ENCODE measurements at regions not wholly inside any gene's neighbourhood (a gene's known extent, or its start where the extent isn't known, plus 50 kb on each side); places are given as distances from the start of the nearest gene placed in this dataset.

DNA sequence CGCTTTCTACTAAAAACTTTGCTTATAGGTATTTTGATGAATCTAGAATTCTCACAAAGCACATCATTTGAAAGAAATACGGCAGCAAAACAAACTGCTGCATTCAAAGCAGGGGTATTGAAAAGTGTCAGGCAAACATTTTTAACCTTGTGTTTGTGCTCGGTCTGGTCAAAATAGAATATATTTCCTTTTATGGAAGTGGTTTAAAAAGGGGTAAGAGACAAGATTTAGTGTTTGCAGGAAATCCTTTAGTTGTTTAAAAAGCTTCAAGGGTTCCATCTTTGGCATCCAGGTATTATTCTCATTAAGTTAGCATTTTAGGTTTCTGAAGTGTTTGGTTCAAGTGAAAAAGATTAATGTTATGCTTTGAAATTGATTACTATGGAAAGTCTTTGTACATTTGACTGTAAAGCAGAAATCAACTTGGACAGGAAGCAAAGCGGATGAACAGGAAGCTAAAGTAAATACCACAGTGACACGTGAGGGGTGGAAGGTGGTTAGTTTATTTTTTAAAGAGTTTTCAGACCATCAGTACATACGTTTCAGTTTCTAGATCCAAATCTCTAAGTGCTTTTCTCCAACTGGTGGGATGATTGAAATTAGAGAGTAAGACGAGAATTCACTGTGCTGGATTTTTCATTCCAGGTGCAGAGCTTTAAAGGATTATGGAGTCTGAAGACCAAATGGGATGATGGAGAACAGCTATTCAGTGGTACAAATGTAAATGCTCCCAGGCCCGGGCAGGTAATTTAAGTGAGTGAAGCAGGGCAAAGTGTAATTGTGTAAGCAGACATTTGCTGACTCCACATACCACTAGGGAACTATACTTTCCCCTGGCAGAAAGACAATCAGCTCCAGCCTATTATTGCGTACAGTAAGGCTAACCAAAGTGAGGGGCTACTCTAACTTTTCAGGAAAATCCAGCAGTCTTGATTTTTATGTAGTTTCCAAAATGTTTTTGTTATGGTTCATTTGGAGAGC lies 341.8 kb upstream of the TBL1XR1 start:
- Histone ChIP-seq H3K9me3 (no peaks in the 10 kb centered on the region), H3K36me3 (ENCODE audit: low read depth, missing control alignments) (no peaks in the 10 kb centered on the region), H3K4me3 (no peak overlapping the region), H3K27me3 (no peaks in the 10 kb centered on the region), H3K4me1 (peaks cover 12% of the 10 kb centered on the region), H3K27ac (no peak overlapping the region)
- 66 to 76% methylated on average over 9 of the region's 9 CpGs for WGBS, 2 donors
- intact Hi-C loops (cut with DNase I; ENCODE audit: low total_unique reads): no loop called here
- DNase-seq: no peak
- TF ChIP-seq POLR2A (IDR thresholded peaks at IDR 0.05): no peak
- TF ChIP-seq, protein P1, sequence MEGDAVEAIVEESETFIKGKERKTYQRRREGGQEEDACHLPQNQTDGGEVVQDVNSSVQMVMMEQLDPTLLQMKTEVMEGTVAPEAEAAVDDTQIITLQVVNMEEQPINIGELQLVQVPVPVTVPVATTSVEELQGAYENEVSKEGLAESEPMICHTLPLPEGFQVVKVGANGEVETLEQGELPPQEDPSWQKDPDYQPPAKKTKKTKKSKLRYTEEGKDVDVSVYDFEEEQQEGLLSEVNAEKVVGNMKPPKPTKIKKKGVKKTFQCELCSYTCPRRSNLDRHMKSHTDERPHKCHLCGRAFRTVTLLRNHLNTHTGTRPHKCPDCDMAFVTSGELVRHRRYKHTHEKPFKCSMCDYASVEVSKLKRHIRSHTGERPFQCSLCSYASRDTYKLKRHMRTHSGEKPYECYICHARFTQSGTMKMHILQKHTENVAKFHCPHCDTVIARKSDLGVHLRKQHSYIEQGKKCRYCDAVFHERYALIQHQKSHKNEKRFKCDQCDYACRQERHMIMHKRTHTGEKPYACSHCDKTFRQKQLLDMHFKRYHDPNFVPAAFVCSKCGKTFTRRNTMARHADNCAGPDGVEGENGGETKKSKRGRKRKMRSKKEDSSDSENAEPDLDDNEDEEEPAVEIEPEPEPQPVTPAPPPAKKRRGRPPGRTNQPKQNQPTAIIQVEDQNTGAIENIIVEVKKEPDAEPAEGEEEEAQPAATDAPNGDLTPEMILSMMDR (IDR thresholded peaks at IDR 0.05): no peak

DNA sequence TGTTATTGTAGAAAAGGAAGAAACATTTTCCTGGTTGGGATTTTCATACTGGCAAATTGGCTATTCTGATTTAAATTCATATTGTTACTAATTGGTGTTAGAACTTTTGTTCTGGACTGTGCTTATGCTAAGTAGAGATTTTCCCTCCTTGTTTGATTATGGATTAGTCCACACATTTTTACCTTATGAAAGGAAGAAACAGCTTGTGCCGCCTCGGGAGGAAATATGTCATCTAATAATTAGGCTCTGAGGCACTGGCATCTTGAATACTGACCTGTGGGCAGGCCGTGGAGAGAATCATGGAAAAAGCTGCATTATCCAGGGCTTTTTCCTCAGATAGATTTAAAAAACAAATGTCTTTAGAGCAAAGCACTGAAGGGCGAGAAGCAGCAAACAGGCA lies 344.3 kb upstream of the TBL1XR1 start:
- TF ChIP-seq, protein P1 (IDR thresholded peaks at IDR 0.05): no peak
- TF ChIP-seq POLR2A (IDR thresholded peaks at IDR 0.05): no peak
- intact Hi-C loops (cut with DNase I; ENCODE audit: low total_unique reads): no loop called here
- Histone ChIP-seq H3K4me3 (no peak overlapping the region), H3K27ac (no peak overlapping the region), H3K36me3 (ENCODE audit: low read depth, missing control alignments) (no peaks in the 10 kb centered on the region), H3K9me3 (no peaks in the 10 kb centered on the region), H3K4me1 (peaks cover 12% of the 10 kb centered on the region), H3K27me3 (no peaks in the 10 kb centered on the region)
- WGBS, 2 donors: 85 to 91% methylated on average over 4 of the region's 4 CpGs
- no peak for DNase-seq

DNA sequence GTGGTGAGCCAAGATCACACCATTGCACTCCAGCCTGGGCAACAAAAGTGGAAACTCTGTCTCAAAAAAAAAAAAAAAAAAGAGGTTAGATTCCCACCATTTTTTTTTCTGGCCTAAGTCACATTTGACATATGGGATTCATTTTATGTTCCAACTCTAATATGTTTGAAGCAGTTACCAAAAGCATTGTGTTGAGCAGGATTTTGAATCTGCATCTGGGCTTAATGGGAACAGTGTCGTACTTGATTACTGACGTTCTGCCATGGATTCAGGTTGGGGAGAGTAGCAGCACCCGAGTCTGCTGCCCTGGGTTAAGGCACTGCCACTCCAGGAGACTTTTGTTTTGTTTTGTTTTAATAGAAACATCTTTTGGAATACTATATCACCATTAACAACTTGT lies 348.7 kb upstream of the TBL1XR1 start:
- no peak overlapping the region for H3K27ac ChIP-seq
- H3K27me3 ChIP-seq: no peaks in the 10 kb centered on the region
- DNase-seq: no peak
- H3K4me3 ChIP-seq: no peak overlapping the region
- TF ChIP-seq, protein P1 (IDR thresholded peaks at IDR 0.05): no peak
- TF ChIP-seq POLR2A (IDR thresholded peaks at IDR 0.05): no peak
- H3K9me3 ChIP-seq: no peaks in the 10 kb centered on the region
- intact Hi-C loops (cut with DNase I; ENCODE audit: low total_unique reads): no loop called here
- H3K36me3 ChIP-seq (ENCODE audit: low read depth, missing control alignments): no peaks in the 10 kb centered on the region
- WGBS, 2 donors: 83 to 93% methylated on average over 3 of the region's 3 CpGs
- peaks cover 5% of the 10 kb centered on the region for H3K4me1 ChIP-seq

DNA sequence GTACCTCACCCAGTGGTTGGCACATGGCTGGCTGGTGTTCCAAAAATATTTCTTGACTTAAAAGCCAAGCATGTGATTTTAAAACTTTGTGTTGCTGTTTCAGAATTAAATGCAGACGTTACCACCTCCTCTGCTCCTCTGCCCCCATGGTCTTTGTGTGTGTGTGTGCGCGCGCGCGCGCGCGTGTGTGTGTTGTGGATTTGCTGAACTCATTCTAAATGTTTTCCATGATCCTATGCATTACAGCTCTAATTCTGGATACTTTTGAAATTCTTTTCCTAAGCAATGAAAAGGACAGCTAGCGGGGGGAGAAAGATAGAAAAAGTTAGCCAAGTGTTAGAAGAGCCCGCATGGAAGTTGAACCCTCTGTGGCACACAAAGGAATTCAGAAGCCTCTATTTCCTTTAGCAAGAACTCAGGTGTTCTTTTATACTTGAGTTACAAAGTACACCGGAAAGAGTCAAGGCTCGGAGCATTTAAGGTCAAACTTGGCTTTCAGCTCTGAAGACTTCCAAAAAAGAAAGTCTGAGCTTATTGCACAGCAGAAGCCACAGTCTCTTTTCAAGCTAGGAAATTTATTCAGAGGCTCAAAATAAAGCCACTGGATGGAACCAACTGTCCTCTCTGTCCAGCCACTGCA lies 350.5 kb upstream of the TBL1XR1 start:
- 41 to 72% methylated on average over 13 of the region's 13 CpGs for WGBS, 2 donors
- H3K9me3 ChIP-seq: no peaks in the 10 kb centered on the region
- no peaks in the 10 kb centered on the region for H3K27me3 ChIP-seq
- intact Hi-C loops (cut with DNase I; ENCODE audit: low total_unique reads): no loop called here
- TF ChIP-seq, protein P1 (IDR thresholded peaks at IDR 0.05): no peak
- no peak for TF ChIP-seq POLR2A (IDR thresholded peaks at IDR 0.05)
- DNase-seq: no peak
- no peaks in the 10 kb centered on the region for H3K36me3 ChIP-seq (ENCODE audit: low read depth, missing control alignments)
- H3K4me1 ChIP-seq: peaks cover 5% of the 10 kb centered on the region
- no peak overlapping the region for H3K27ac ChIP-seq
- H3K4me3 ChIP-seq: no peak overlapping the region

Measured in testis (tissue), 2 donors.